GM18519 (cell line): ENCODE measurements at regions not wholly inside any gene's neighbourhood (a gene's known extent, or its start where the extent isn't known, plus 50 kb on each side); places are given as distances from the start of the nearest gene placed in this dataset.

Experiments
- ATAC-seq: cut with Tn5 transposase; IDR thresholded peaks from one replicate; pipeline ENCODE4 v1.9.1; 2021; ENCODE audit warnings: mild to moderate bottlenecking, moderate library complexity; ENCODE audit not compliant: unreplicated experiment, low FRiP score

DNA sequence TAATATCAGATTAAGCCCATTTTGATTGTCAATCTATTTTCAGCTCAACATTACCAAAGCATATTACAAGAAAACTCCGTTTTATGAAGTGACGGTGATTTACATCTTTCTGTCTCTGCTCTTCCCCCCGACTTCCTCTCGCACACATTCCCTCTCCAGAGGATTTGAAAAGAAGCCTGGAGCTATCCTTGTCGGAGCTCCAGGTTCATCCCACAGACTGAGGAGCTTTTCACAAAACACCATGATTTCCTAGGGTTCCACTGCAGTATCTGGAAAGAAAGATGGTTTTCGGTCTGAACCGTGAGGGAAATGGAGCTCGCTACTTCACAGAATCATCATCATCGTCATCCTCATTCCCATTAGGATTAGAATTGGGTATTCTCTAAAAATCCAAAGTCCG lies 655.5 kb upstream of the MGMT start:
- ATAC-seq: no peak

DNA sequence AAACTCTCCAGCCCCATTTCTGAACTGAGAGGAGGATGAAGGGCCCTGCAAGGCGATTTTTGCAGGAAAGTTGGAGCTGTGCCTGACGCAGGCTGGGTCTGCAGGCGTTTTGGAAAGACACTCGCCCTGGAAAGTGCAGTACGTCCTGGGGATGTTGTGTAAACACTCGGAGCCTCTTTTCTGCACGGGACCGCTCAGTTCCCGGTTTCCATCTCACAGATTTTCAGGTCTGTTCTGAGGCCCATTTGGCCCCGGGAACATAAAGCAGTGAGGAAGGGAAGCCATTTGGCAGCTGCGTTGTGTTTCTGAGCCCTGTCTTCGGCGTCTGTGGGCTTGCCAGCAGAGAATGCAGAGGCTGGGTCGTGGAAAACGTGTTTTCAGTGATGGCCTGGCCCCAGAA lies 655.0 kb upstream of the MGMT start:
- no peak for ATAC-seq

DNA sequence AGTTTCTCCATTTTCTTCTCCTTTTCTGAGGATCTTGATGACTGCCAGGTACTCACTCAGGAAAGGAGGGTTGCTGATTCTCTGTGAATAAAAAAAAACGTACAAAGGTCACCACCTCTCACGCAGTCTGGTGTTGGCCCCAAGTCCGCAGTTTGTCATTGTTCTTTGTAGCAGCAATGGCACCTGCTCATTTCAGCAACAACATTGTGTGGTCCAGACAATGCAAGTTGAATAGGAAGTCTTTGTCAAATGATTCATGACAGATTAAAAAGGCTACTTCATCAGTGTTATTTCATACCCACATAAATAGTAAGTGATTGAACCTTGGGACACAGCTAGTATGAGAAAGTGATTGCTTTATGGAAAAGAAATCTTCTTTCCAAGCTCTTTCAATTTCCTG lies 653.5 kb upstream of the MGMT start:
- no peak for ATAC-seq

DNA sequence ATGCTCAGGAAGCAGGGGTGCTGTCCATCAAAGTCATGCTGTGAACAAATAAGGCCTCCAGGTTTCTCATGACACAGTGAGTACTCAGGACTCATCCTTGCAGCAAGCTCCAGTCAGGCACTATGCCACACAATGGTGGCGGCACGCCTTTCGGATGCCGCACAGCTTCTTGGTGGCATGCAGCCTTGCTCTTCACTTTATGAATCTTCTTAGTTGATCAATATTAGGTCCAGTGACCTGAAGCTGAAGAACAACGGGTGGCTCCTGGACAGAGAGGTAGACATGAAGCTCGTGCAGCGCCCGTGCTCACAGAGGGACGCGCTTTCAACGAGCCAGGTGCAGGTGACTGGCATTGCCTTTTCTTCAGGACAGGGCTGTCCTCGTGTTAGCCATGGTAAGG lies 653.0 kb upstream of the MGMT start:
- ATAC-seq: no peak

DNA sequence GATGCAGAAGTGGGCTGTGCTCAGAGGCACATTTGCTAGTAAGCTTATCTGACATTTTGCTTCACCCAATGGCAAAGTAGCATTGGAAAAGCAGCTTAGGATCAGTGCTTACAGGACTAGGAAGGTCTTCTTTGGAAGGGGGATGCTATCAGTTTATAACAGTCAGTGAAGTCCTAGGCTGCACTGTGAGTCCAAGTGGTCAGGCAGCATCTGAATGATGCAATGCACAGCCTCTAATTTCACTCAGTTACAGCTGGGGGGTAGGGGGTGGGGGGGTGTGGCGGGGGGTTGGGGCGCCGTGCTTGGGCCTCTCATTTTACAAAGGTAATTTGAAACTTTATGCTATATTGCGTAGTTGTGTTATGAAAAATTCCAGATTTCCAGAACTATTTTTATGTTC lies 652.3 kb upstream of the MGMT start:
- no peak for ATAC-seq

DNA sequence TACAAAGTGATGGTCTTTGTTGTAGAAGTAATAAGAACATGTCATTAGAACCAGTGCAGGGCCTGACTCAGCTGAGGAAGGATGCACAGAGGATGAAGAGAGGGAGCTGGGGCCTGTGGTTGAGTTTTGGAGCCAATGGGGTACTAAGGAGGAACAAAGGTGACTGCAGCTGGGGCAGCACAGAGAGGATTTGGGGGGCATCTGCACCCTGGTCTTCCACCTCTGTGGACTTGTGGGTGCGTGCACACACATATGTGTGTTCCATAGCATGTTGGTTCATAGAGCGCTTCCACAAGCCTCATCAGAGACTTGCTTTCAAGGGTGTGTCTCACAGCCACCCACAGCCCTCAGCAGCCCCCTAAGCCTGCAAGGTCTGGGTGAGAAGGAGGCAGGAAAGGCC lies 650.3 kb upstream of the MGMT start:
- no peak for ATAC-seq

GRCh38 chr10:128817636-128818035 lies 649.4 kb upstream of the MGMT start:
- ATAC-seq: no peak

- no peak for ATAC-seq
These were observed 646.4 kb upstream of the MGMT start for GRCh38 chr10:128820663-128821062.

DNA sequence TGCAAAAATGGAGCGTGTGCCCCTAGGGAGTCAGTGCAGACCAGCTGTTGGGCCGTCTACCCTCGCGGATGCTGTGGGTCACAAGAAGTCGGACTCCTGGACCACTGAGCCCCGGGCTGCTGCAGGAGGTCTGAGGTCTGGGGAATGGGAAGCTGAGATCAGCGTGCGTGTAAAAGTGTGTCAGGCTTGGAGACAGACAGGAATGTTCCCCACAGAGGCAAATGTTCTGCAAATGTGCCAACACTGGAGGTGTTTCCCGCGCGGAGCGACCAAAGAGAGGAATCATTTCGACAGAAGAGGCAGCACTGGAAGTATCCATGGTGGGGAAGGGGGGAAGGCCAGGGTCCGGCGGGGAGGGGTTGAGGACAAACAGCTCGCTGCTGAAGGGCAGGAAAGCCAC lies 643.8 kb upstream of the MGMT start:
- no peak for ATAC-seq

DNA sequence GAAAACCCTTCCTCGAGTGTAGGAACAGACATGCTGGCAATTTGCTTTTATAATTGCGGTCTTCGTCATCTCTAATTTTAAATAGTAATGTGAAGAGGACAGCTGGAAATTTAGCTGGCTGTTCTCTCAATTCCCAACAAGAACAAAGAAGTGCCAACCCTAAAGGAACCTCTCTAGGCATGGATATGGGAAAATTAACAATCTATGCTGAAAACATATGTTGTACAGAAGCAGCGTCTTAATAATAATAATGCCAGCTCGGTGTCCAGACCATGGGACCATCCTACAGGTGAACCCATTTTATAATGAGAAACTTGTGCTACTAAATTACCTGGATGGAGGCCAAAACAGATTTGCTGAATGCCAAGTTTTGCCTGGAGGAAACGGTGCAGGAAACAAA lies 641.4 kb upstream of the MGMT start:
- ATAC-seq: no peak

- ATAC-seq: no peak
These were observed 633.4 kb upstream of the MGMT start for GRCh38 chr10:128833671-128834070.

DNA sequence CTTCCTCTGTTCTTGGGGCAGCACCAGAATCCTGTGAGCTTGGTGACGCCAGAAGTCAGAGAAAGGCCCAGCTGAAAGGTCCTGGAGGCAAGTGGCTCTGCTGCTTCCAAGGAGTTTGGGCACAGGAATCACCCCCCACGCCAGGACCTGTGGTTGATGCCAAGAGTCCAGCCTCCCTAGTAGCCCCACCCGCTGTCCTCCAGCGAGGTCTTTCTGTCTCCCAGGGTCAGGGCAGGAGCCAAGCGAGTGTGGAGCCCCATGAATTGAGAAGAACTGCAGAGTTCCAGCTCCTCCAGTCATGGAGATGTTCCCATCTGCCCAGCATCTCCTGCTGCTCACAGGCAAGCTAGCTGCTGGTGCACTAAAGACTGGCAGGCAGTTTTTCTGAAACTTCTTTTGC lies 631.7 kb upstream of the MGMT start:
- no peak for ATAC-seq

DNA sequence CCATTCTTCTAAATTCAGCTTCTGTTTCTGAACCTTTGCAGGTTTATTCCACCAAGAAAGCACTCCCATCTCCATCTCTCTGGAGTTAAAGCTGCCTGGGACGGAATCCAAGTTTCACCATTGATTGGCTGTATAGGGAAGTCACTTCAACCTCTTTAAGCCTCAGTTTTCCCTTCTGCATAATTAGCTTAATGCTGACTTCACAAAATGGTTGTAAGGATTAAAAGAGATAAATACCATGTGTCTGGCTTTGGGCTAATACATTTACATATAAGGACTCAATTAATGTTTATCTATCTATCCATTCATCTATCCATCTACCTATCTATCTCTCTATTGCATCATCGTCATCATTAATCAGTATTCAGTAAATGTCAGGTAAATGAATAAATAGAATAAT lies 629.6 kb upstream of the MGMT start:
- ATAC-seq: no peak

- no peak for ATAC-seq
These were observed 627.9 kb upstream of the MGMT start for GRCh38 chr10:128839134-128839533.

GRCh38 chr10:128839701-128840100 lies 627.3 kb upstream of the MGMT start:
- ATAC-seq: no peak

GRCh38 chr10:128843972-128844371 lies 623.1 kb upstream of the MGMT start:
- ATAC-seq: no peak

- no peak for ATAC-seq
These were observed 620.1 kb upstream of the MGMT start for GRCh38 chr10:128846927-128847326.

DNA sequence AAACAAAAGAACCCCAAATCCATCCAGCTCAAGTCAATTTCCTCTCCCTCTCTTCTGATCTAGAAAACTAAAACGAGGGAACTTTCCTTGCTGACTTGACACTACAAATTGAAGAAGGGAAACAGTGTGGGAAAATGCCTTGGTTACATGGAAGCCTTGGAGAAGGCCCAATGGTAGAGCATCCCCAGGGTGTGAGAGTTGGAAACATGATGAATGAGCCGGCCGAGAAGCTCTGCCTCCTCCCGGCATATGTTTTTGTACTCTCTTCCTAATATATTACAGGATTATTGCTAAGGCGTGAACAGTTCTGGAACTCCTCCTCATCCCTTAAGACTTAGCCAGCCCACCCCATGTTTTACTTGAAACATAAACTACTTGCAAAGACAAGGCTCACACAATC lies 618.2 kb upstream of the MGMT start:
- ATAC-seq: no peak

GRCh38 chr10:128850647-128851046 lies 616.4 kb upstream of the MGMT start:
- no peak for ATAC-seq

- ATAC-seq: no peak
These were observed 615.8 kb upstream of the MGMT start for GRCh38 chr10:128851281-128851680.

GRCh38 chr10:128851726-128852125 lies 615.3 kb upstream of the MGMT start:
- no peak for ATAC-seq

GRCh38 chr10:128852449-128852848 lies 614.6 kb upstream of the MGMT start:
- no peak for ATAC-seq

DNA sequence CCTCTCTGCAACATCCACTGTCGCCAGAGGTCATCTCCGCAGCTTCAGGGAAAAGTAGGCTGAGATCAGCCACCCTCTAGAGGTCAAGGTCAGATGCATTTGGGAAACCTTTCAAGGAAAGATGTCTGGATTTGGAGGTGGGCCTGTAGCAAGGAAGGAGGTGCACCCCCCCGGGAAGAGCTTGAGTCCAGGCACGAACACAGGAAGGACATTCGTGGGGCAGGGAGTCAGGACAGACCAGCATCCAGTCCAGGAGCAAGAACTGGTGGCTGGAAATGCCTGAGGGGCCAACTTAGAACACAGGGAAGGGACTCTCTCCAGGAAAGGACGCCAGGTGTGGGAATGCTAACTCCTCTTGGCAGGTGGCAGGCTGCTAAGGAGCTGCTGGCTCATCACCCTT lies 614.1 kb upstream of the MGMT start:
- ATAC-seq: no peak

- ATAC-seq: no peak
These were observed 613.5 kb upstream of the MGMT start for GRCh38 chr10:128853537-128853936.
